HG03025 (cell line): ENCODE measurements at regions not wholly inside any gene's neighbourhood (a gene's known extent, or its start where the extent isn't known, plus 50 kb on each side); places are given as distances from the start of the nearest gene placed in this dataset.

Source experiments
- ATAC-seq: cut with Tn5 transposase; IDR thresholded peaks from one replicate; pipeline ENCODE4 v1.9.1; 2021; ENCODE audit warnings: mild to moderate bottlenecking, moderate library complexity; ENCODE audit not compliant: unreplicated experiment, low FRiP score

- no peak for ATAC-seq
Measured at GRCh38 chr20:22506827-22507226, 77.5 kb downstream of the FOXA2 start.

GRCh38 chr20:22504829-22505377 lies 79.5 kb downstream of the FOXA2 start:
- ATAC-seq: no peak

DNA sequence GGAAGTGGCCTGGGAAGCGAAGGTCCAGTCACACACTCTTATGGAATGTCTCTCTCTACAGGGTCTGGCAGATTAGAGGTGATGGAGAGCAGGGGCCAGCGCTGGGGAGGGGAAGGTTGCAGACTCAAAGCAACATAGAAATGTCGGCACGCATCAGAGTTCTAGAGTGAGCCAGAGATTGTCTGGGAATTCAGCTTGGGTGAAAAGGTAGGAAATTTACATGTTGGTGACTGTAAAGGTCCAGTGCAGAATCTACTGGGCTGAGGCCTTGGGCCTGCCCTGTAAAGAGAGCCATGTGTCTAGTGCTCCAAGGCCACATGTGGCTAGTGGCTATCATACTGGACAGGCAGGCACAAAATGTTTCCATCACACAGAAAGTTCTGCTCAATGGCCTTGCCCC lies 80.8 kb downstream of the FOXA2 start:
- no peak for ATAC-seq

DNA sequence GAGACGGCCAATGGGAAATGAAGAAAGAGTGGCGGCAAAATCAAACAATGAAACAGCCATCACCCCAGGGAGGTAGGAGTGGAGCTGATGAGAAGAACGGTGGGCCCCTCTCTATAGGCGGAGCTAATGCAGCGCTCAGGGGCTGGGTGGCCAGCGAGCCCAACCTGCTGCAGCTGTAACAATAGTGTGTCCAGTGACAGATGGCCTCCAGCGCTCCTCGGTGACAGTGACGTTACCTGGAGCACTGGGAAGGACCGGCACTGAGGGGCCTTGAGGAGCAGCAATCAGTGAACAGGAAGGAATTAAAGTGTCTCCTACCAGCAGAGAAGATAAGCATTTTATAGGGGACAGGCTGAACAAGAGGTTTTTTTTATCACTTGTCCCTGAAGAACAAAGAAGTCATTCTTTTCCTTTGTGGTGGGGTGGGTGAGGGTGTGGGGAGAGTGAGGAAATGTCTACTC lies 81.6 kb downstream of the FOXA2 start:
- ATAC-seq: no peak

GRCh38 chr20:22501566-22502344 lies 82.6 kb downstream of the FOXA2 start:
- ATAC-seq: no peak

DNA sequence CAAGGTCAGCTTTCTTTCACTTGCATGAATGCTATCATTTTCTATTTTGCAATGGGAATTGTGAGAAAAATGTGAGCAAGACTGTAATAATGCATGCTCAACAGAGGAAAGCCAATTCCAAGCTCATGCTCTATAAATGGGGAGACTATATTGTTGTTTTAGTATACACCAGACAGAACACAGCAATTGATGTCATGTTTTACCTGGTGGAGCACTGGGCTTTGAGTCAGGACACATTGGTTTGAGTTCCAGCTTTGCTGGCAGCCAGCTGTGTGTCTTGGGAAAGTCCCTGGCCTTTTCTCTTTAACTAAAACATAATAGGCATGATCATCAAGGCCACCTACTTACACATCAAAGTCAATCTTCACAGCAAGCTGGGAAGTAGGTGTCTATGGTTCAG lies 83.3 kb downstream of the FOXA2 start:
- ATAC-seq: no peak

- ATAC-seq: no peak
Measured at GRCh38 chr20:22499515-22500166, 84.7 kb downstream of the FOXA2 start.

DNA sequence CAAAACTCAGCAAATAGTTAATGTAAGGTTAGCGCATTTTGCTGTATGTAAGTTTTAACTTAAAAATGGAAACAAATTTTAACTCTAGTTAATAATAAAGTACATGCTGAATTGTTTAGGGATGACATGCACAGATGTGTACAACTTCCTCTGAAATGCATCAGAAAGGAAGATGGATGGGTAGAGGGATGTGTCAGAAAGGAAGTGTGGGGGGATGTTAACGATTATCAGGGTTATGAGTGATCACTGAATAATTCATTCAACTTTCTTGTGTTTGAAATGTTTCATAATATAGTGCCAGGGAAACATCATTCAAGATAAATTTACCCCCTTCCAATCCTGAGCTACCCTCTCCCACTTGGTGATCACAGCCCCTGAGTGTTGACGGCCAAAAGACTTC lies 87.6 kb downstream of the FOXA2 start:
- ATAC-seq: no peak

DNA sequence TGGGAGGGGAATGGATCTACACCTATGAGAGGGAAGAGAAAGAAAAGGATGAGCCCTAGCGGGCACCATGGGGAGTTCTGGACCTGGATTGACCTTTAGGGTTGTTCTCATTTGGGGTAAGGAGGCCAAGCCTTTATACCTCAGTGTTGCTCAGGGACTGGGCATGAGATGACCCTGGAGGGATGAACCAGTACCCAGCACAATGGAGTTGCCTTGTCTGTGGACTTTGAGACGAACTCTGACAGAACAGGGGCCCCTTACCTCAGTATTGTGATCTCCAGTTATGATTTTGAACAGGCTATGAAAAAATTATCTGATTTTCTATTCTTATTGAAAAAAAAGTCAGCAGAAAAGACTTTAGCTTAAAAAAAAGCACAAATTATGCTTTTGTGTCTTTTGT lies 88.6 kb downstream of the FOXA2 start:
- ATAC-seq: no peak

DNA sequence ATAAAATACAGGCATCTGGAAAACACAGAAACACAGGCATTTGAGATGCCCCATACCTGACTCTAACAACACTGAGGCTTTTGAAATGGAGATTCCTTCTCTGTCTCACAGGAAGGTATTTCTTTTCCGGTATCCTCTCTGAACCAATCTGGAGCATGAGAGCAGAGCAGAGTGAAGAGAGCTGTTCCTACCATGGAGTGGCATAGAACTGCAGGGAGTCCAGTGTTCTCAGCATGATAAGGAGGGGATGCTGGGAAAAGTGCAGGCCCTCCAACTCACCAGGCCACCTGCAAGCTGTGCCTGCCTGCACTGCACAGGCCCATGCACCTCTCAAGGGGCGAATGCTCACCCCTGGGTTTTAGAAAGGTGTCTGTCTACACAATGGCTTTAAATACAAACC lies 89.2 kb downstream of the FOXA2 start:
- ATAC-seq: no peak

- ATAC-seq: no peak
Measured at GRCh38 chr20:22492497-22492896, 91.9 kb downstream of the FOXA2 start.

GRCh38 chr20:22491194-22491505 lies 93.2 kb downstream of the FOXA2 start:
- no peak for ATAC-seq

DNA sequence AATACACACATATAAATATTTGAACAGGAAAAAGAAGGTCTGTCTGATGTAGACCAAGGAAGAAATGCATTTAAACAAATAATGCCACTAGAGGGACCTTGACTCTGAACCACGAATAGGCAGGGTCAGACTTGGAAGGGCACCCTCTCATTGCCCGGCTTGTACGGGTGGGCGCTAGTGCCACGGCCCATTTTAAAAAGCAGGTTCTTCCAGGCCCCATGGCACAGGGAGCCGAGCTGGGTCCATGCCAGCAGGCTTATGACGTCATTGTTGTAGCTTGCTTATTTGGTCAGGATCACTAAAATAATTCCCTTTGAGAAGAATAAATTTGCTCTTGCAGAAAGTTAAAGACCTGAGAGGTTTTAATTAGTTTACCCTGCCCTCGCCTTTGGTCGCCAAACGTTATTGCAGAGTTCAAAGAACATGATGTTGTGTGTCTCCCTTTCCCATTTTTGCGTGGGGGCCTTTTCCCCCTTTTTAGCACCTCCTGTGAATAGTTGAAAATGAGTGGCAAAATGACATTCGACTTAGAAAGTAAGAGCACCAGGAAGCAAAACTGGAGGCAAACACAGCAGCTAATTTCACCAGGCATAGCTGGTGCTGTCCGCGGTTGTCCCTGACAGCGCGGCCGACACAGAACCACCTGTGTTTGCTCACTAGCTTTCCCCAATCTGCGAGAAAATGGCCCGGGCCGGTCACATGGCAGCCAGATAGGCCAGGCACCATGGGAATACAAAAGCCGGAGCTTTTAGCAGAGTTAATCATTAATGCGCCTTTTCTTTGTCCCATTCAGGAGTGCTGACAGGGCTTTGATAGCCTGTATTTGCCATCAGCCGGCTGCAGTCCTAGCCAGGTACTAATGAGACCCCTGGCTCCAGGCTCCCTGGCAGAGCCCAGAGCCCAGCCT lies 93.8 kb downstream of the FOXA2 start:
- no peak for ATAC-seq

- ATAC-seq: no peak
Measured at GRCh38 chr20:22489626-22490286, 94.6 kb downstream of the FOXA2 start.

GRCh38 chr20:22480336-22480735 lies 104.0 kb downstream of the FOXA2 start:
- ATAC-seq: no peak

DNA sequence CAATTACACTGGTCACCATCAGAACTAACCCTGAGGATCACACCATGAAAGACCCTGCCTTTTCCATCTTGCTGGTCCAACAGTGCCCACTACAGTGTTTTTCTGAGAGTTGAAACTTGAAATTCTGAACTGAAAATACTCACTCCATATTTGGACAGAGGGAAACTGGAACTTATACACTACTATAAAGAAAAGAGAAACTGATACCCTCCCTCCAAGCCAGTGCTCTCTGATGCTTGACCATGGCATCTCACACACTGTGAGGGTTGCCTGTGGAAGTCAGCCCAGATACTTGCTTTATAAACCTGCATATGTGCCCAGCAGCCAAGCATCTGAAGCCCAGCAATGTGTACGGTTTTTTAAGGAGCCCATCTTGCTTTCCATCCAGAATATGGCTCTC lies 108.7 kb downstream of the FOXA2 start:
- ATAC-seq: peak; percentile 94

DNA sequence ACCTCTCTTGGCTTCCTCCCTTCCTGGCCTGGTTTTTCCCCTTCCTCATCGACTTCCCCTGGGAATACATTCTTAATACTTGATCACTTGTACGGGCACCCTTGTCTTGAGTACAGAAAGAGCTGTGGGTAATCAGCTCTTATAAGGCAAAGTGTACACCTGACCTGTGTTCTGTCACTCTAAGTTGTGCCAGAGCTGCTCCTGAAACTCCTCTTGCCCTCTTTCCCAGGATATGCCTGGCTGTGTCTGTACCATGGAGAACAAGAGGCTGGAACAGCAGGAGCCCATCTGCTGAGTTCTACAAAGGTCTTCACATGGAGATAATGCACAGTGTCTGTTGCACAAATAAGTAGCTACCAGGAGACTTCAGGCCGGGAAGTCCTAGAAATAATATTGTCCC lies 110.1 kb downstream of the FOXA2 start:
- ATAC-seq: no peak

GRCh38 chr20:22473293-22473692 lies 111.1 kb downstream of the FOXA2 start:
- ATAC-seq: no peak

GRCh38 chr20:22472447-22473100 lies 111.8 kb downstream of the FOXA2 start:
- no peak for ATAC-seq
